ENCODE measurements at regions not wholly inside any gene's neighbourhood (a gene's known extent, or its start where the extent isn't known, plus 50 kb on each side); places are given as distances from the start of the nearest gene placed in this dataset.

GRCh38 chr10:33087922-33088321 is 129.9 kb upstream of the ITGB1 start:
- H3K9me3 ChIP-seq (replicated peaks; ENCODE audit: control insufficient read depth, insufficient read depth, low read length), result no peaks in the 10 kb centered on the region
- no peaks in the 10 kb centered on the region for H4K20me1 ChIP-seq (replicated peaks; ENCODE audit: control insufficient read depth, extremely low read depth, insufficient read depth, low read length)
- CTCF ChIA-PET, result no interaction called here
- H3K9ac ChIP-seq (replicated peaks; ENCODE audit: extremely low read depth, insufficient read depth, low read length), result no peak overlapping the region
- H3K4me2 ChIP-seq (ENCODE audit: insufficient read depth, low read length), result no peak overlapping the region
- H3K27ac ChIP-seq (ENCODE audit: insufficient read depth, low read depth, low read length), result no peak overlapping the region
- TF ChIP-seq FOS (IDR thresholded peaks at IDR 0.05; ENCODE audit: borderline replicate concordance, insufficient read depth, low read length) (no peak), MYC (IDR thresholded peaks at IDR 0.05; ENCODE audit: low read depth, low read length) (no peak), POLR2AphosphoS5 (IDR thresholded peaks at IDR 0.05; ENCODE audit: insufficient read depth, low read depth, low read length) (no peak), POLR2A (IDR thresholded peaks at IDR 0.05; ENCODE audit: low read depth, low read length) (no peak), CTCF (IDR thresholded peaks at IDR 0.05; ENCODE audit: extremely low read depth in 1 of 2, insufficient read depth in 1 of 2, low read depth in 1 of 2, low read length in 2 of 2) (no peak)
- FAIRE-seq (no peak), DNase-seq (ENCODE audit: low read depth, low spot score) (no peak)
- POLR2A ChIA-PET, result no interaction called here
- dilution Hi-C loops (cut with MboI; ENCODE audit: extremely low pct_ligation_motif_present, low sequenced_read_pairs), result no loop called here
- H3K27me3 ChIP-seq (ENCODE audit: control insufficient read depth in 2 of 2, insufficient read depth in 2 of 2, low read length in 2 of 2), result peaks cover 0 to 1% of the 10 kb centered on the region in 2 experiments
- BruUV-seq (replicated peaks), result no TSS peak
- intact Hi-C loops (cut with micrococcal nuclease), result loop anchor here (1.0 kb wide), 1 partner anchor 35 kb away; no protein-coding TSS in a partner anchor
- no peaks in the 10 kb centered on the region for H3K4me1 ChIP-seq (ENCODE audit: control insufficient read depth, extremely low read depth, insufficient read depth, low read length)
- H2AFZ ChIP-seq (ENCODE audit: low read depth, low read length), result no peak overlapping the region
- no peaks in the 10 kb centered on the region for H3K36me3 ChIP-seq (ENCODE audit: control insufficient read depth in 2 of 2, extremely low read depth in 1 of 2, insufficient read depth in 2 of 2, low read length in 2 of 2)
- H3K4me3 ChIP-seq (replicated peaks in 1 of 3; ENCODE audit: insufficient read depth in 1 of 3, low read depth in 1 of 3, low read length in 3 of 3), result no peak overlapping the region
- H3K79me2 ChIP-seq (ENCODE audit: control insufficient read depth, insufficient read depth, low read length), result no peaks in the 10 kb centered on the region
- H3K9me1 ChIP-seq (replicated peaks; ENCODE audit: control insufficient read depth, extremely low read depth, insufficient read depth, low read length), result no peaks in the 10 kb centered on the region

- Histone ChIP-seq H3K9ac (replicated peaks; ENCODE audit: extremely low read depth, insufficient read depth, low read length) (no peak overlapping the region), H4K20me1 (replicated peaks; ENCODE audit: control insufficient read depth, extremely low read depth, insufficient read depth, low read length) (no peaks in the 10 kb centered on the region), H2AFZ (ENCODE audit: low read depth, low read length) (no peak overlapping the region), H3K27ac (ENCODE audit: insufficient read depth, low read depth, low read length) (no peak overlapping the region), H3K4me1 (ENCODE audit: control insufficient read depth, extremely low read depth, insufficient read depth, low read length) (no peaks in the 10 kb centered on the region), H3K4me2 (ENCODE audit: insufficient read depth, low read length) (no peak overlapping the region), H3K9me1 (replicated peaks; ENCODE audit: control insufficient read depth, extremely low read depth, insufficient read depth, low read length) (no peaks in the 10 kb centered on the region), H3K9me3 (replicated peaks; ENCODE audit: control insufficient read depth, insufficient read depth, low read length) (no peaks in the 10 kb centered on the region), H3K4me3 (replicated peaks in 1 of 3; ENCODE audit: insufficient read depth in 1 of 3, low read depth in 1 of 3, low read length in 3 of 3) (no peak overlapping the region), H3K36me3 (ENCODE audit: control insufficient read depth in 2 of 2, extremely low read depth in 1 of 2, insufficient read depth in 2 of 2, low read length in 2 of 2) (no peaks in the 10 kb centered on the region), H3K27me3 (ENCODE audit: control insufficient read depth in 2 of 2, insufficient read depth in 2 of 2, low read length in 2 of 2) (peaks cover 0 to 1% of the 10 kb centered on the region in 2 experiments), H3K79me2 (ENCODE audit: control insufficient read depth, insufficient read depth, low read length) (no peaks in the 10 kb centered on the region)
- BruUV-seq (replicated peaks), result no TSS peak
- DNase-seq (ENCODE audit: low read depth, low spot score) (no peak), FAIRE-seq (no peak)
- ChIA-PET CTCF (no interaction called here), POLR2A (no interaction called here)
- TF ChIP-seq CTCF (IDR thresholded peaks at IDR 0.05; ENCODE audit: extremely low read depth in 1 of 2, insufficient read depth in 1 of 2, low read depth in 1 of 2, low read length in 2 of 2) (no peak), MYC (IDR thresholded peaks at IDR 0.05; ENCODE audit: low read depth, low read length) (no peak), POLR2A (IDR thresholded peaks at IDR 0.05; ENCODE audit: low read depth, low read length) (no peak), MAX (IDR thresholded peaks at IDR 0.05; ENCODE audit: insufficient read depth, insufficient read length) (no peak), JUN (IDR thresholded peaks at IDR 0.05; ENCODE audit: borderline replicate concordance, insufficient read depth, insufficient read length, low read depth) (no peak), GATA2 (IDR thresholded peaks at IDR 0.05; ENCODE audit: insufficient read depth, insufficient read length, low read depth, low read length) (no peak), EZH2 (IDR thresholded peaks at IDR 0.05; ENCODE audit: borderline replicate concordance, low read depth, low read length, severe bottlenecking) (no peak), FOS (IDR thresholded peaks at IDR 0.05; ENCODE audit: borderline replicate concordance, insufficient read depth, low read length) (no peak), POLR2AphosphoS5 (IDR thresholded peaks at IDR 0.05; ENCODE audit: insufficient read depth, low read depth, low read length) (no peak)
- dilution Hi-C loops (cut with MboI; ENCODE audit: extremely low pct_ligation_motif_present, low sequenced_read_pairs) (no loop called here), intact Hi-C loops (cut with micrococcal nuclease) (no loop called here)
These were observed 129.1 kb upstream of the ITGB1 start for GRCh38 chr10:33087152-33087551.

All from endothelial cell of umbilical vein (primary cell).